COR-L47 (cell line): ENCODE measurements at regions not wholly inside any gene's neighbourhood (a gene's known extent, or its start where the extent isn't known, plus 50 kb on each side); places are given as distances from the start of the nearest gene placed in this dataset.

ENCODE experiments used
- DNase-seq: peaks from one replicate; lab custom pipeline; 2025; lab: John Stamatoyannopoulos, UW

- DNase-seq, result no peak
These were observed 154.5 kb upstream of the ANK2 start for GRCh38 chr4:112894951-112895350.

DNA sequence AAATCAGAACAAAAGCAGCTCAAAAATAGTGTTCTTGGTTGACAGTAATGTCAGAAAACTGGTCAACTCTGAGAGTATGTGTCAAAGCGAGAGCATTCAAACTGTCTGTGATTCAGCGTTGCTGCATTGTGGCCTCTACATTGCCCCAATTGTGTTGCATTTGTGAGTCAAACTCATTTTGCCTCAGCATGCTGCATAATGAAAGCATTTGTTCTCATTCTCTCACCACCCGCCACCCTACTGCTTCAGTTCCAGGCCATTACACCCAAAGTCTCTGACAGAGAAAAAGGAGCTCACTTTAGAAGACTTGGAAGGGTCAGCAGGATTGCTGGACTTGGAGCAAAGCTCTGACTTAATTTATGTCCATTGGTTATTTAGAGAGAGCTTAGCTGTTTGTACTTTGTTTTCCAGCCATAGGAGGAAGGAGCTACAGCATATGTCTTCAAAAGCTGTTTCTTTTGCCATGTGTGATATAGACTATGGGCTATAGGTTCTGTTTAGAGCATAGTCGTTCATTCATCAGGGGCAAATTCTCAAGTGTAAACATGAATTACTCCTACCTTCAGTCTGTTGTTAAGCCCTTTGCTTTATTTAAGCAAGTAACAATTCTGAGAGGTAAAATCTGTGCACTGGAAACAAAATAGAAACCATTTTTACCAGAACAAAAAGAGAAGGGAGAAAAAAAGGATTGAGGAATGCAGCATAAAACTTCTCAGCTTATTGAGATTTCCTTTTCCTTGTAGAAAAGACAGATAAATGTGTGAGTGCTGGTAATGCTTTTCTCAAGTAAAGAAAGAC lies 153.4 kb upstream of the ANK2 start:
- DNase-seq, result no peak

DNA sequence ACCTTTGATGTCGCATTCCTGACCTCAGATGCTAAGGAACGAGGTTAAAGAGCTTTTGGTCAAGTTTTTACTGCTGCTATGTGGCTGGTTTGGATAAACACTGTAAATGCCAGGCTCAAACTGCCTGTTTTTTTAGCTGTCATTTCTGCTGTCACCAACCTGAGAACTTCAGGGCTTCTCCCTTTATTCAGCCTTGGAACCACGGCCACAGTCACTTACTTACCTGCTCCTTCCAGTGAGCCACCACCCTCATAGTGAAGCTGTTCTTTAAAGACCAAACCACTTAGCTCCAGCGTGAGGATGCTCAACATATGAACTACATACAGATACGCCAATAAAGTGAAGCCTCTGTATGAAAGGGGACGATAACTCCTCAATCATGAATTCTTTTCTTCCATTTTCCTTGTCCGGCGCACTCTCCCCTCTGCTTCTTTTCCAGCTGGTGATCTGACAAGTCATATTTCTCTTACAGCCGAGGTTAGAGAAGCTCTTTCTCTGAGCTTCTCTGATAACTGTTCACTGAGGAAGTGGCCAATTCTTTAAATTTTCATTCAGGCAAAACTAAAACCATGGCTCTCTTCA lies 152.8 kb upstream of the ANK2 start:
- DNase-seq, result no peak

DNA sequence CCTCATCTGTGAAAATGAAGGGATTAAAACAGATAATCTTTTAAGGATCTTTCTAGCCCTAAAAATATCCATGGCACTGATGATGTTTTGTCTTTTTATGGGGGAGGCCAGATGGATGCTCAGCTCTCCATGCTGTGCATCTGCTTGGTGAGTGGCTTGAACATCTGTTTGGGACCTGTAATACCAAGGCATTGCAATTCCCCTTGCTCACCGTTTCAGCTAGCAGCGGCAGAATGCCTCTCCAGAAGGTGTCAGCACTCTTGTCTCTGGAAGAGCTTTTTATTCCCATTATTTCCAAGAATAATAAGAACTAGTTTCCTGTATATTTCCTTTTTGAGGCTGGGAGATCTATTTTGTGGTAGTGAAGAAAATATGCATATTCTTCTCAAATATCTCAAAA lies 151.9 kb upstream of the ANK2 start:
- DNase-seq, result no peak

DNA sequence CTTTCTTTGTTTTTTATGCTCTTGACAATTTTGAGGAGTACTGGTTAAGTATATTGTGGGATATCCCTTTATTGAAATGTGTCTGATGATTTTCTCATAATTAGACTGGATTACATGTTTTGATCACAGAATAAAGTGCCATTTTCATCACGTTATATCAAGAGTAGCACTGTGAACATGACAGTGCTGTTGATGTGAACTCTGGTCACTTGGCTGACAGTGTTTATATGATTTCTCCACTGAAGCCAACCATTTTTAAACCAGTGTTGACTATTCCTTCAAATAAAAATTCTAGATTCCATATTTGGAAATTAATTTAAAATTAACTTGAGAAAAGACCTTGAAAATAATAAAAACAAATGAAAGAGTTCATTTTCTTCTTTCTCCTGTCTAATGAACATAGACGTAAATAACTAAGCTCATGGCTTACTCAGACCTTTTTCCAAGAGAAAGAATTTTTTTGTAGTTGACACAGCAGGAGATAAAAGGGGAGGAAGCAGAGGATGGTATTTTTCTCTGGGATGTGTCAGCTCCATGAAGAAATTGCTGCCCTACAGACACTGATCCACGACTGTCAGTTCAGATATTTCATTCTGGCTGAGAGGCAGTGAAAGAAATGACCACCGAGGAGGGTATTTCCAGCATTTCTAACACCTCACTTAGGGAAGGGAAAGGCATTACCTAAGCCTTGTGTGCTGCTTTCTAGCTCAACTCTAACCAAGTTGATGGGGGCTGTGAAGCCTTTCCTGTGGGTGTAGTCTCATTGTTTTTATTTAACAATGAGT lies 150.9 kb upstream of the ANK2 start:
- DNase-seq, result no peak

- no peak for DNase-seq
These were observed 149.0 kb upstream of the ANK2 start for GRCh38 chr4:112900416-112900815.

DNA sequence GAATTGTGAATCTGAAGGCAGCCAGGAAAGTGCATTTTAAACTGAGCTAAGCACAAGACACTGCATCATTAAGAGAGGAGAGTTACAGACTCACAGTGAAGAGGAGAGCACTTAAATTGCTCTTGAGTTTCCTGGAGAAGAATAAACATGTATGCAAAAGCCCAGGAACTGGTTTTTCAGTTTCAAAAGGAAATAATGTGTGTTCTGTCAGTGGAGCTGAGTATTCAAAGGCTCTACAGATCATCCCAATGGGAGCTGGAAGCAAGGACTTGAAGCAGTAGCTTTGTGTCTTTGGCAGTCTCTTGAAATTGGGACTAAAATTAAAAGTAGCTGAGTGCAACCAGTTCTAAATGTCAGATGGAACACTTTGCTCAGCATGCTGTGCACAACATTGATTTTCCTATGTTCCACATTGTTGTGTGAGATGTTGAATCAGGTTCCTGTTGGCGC lies 147.5 kb upstream of the ANK2 start:
- DNase-seq, result no peak

GRCh38 chr4:112905728-112906127 lies 143.7 kb upstream of the ANK2 start:
- no peak for DNase-seq

- DNase-seq, result no peak
These were observed 140.9 kb upstream of the ANK2 start for GRCh38 chr4:112908511-112908910.

GRCh38 chr4:112910109-112910736 lies 139.2 kb upstream of the ANK2 start:
- peak; percentile 27 for DNase-seq

DNA sequence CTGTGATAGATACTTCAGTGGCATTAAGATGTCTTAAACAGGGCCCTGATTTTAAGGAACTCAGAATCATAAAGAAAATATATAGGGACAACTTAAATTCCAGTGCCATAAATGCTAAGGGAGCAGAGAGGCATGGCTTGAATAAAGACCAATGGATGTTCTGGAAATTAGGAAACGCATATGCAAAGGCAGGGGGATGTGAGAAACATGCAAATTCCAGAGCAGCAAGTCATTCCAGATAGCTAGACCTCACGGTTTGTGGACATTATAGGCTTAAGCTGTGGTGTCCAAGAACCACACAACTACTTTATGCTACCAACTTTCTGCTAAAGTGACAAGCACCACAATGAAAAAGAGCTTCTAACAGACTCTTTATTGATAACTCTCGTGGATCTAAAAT lies 132.6 kb upstream of the ANK2 start:
- no peak for DNase-seq

- DNase-seq, result no peak
These were observed 125.9 kb upstream of the ANK2 start for GRCh38 chr4:112923516-112923915.

GRCh38 chr4:112926819-112927218 lies 122.6 kb upstream of the ANK2 start:
- no peak for DNase-seq

GRCh38 chr4:112927544-112927943 lies 121.9 kb upstream of the ANK2 start:
- DNase-seq, result no peak

GRCh38 chr4:112931001-112931400 lies 118.5 kb upstream of the ANK2 start:
- no peak for DNase-seq

GRCh38 chr4:112933790-112934189 lies 115.7 kb upstream of the ANK2 start:
- no peak for DNase-seq

DNA sequence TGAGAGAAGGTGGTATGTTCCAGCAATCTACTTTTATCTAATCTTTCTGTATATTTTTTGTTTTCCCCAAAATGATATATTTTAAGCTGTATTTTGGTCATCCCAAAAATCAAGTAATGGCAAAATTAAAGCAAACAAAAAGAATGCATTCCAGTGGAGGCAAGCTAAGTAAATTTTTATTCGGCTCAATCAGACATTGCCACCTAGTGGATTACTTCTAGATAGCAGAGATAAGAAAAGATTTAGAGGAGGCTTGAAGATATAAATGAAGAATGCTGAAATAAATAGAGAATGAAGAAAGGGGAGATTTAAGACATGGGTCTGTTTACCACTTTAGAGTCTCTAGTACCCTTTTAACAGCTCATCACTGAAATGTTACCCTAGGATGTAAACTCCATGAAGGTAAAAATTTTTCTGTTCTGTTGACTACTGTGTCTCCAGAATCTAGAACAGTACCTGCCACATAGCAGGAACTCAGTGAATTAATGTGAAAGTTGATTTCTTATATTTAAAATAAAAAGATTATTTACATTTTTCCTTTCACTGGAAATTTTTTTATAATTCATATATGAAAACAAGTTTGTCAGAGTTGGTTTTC lies 110.9 kb upstream of the ANK2 start:
- peak; percentile 40 for DNase-seq

- DNase-seq, result no peak
These were observed 109.6 kb upstream of the ANK2 start for GRCh38 chr4:112939901-112940300.

DNA sequence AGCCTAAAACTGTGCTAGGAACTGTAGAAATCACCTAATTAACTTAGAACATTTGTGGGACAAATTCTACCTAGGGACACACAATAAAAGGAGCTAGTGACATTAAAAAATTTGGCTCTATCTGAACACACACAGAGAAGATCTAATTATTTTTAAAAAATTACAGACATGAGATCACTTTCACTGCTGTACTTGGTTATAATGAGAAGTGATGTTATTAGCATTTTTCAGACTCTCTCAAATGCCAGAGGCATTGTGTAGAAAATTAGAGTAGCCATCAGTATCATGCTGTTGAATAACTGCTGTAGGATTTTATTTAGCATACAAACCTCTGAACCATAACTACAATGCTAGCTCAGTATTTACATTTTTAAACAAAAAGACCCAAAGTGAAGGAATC lies 109.1 kb upstream of the ANK2 start:
- no peak for DNase-seq

DNA sequence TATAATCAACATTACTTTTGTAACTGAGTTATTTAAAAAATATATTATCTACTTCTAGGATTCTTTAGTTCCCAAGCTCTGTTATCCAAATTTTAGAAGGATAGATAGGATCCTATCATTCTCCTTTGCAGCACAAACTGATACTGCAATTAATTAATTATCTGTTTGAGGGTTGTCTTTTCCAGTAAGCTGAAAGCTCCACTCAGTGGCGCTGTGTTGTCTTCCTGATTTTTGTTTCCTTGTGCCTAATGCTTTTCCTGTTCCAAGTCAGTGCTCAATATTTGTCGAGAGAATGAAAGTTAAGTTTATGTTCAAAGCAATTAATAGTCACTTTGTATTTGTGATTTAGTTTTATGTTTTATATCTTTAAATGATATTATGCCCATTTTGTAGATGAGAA lies 107.4 kb upstream of the ANK2 start:
- DNase-seq, result no peak

- DNase-seq, result no peak
These were observed 106.5 kb upstream of the ANK2 start for GRCh38 chr4:112942997-112943396.

DNA sequence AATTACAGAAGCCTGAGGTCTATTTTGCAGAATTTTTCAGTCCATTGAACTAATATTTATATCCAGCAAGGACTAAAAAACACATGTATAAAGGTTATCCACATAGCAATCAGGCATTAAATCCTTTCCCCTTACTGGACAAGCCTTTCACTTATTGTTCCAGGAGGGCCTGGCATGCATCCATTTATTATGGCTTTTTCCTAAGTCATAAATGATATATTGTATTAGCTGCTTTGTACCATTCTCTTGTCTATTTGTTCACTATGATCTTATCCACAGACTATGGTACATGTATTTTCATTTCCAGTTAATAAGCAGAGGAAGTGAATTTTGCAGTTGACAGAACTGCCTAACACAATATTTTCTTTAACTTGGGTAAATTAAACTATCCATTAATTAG lies 105.4 kb upstream of the ANK2 start:
- DNase-seq, result no peak
